Adrenal gland (tissue), 5 donors: ENCODE measurements at regions not wholly inside any gene's neighbourhood (a gene's known extent, or its start where the extent isn't known, plus 50 kb on each side); places are given as distances from the start of the nearest gene placed in this dataset.

Experiments
- CTCF ChIP-seq, 6 experiments: fragments of 450-650 bp in 4 of 6; fragments of 200-600 bp in 2 of 6; sonication (generic) in 1 of 6; IDR thresholded peaks; 1 replicate in 5 of 6; 2 replicates in 1 of 6; pipeline versions ENCODE4 v1.5.1 to v1.8.0; 2016 to 2021; ENCODE audit warnings: antibody characterized with exemption in 6 of 6, mild to moderate bottlenecking in 2 of 6, moderate library complexity in 1 of 6
- POLR2A ChIP-seq, 2 donors: fragments of 450-650 bp; IDR thresholded peaks; one replicate each; pipeline ENCODE4 v1.6.1; 2017; ENCODE audit warnings: antibody characterized with exemption in 2 of 2, mild to moderate bottlenecking in 2 of 2, moderate library complexity in 1 of 2
- donor health status: DM: no; HTN: no; CAD: no.

- TF ChIP-seq CTCF (IDR thresholded peaks at IDR 0.05) (no peak), POLR2A (IDR thresholded peaks at IDR 0.05) (no peak)
Observed at GRCh38 chr16:51261919-51262318, 110.8 kb upstream of the SALL1 start.
